Activated CD8-positive, alpha-beta memory T cell treated with anti-CD3 and anti-CD28 coated beads for 4 hours (primary cell): ENCODE measurements at regions not wholly inside any gene's neighbourhood (a gene's known extent, or its start where the extent isn't known, plus 50 kb on each side); places are given as distances from the start of the nearest gene placed in this dataset.
"Not testable (repeated sequence)": the region's sequence is repeated elsewhere in the genome, so short reads cannot be mapped to it uniquely, and the experiment has no call there.

Source experiments
- DNase-seq, 2 donors: peaks; one replicate each; pipeline ENCODE4 v3.0.0-alpha.2; 2020; ENCODE audit warnings: low read depth in 2 of 2

DNA sequence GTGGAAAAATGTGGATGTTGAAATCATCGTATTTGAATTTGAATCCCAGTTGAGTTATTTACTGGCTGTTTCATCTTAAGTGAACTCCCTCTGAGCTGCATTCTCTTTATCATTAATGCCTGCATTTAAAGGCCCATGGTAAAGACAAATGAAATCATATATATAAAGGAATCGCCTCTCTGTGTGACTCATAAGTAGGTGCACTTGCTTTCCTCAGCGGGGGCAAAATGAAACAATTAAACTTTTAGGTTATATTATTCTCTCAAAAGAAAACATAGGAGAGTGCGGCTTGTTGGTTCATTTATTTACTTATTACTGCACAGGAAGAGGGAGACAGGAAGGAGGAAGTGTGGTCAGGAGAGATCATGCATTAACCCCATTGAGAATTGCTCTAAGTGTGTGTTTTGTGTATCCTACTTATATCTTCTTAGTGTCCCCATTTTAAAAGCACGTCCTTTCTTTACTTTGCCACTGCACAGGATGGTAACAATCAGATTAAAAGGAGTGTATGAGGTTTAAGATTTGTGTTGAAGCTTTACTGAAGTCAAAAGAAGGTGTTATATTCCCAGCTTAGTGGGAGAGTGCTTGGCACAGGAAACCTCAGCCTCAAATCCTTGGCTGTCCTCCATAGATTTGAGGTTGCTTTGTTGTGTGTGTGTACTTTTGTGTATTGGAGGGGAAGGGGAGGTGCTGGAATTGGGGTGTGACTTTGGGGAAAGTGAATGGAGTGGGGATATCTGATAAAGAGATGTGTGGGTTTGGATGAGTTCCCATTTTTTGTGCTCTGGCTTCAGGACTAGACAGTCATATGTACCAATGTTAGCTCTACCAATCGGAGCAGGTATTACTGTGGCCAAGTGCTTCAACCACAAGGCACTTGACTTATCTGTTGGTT, 595.8 kb upstream of the NR2F2 start:
- no peak for DNase-seq

- DNase-seq: no peak
These were observed 593.4 kb upstream of the NR2F2 start for GRCh38 chr15:95737060-95737459.

- no peak for DNase-seq
These were observed 591.4 kb upstream of the NR2F2 start for GRCh38 chr15:95739131-95739530.

GRCh38 chr15:95741830-95742229, 588.7 kb upstream of the NR2F2 start:
- DNase-seq: no peak

GRCh38 chr15:95742256-95742655, 588.2 kb upstream of the NR2F2 start:
- no peak for DNase-seq

DNA sequence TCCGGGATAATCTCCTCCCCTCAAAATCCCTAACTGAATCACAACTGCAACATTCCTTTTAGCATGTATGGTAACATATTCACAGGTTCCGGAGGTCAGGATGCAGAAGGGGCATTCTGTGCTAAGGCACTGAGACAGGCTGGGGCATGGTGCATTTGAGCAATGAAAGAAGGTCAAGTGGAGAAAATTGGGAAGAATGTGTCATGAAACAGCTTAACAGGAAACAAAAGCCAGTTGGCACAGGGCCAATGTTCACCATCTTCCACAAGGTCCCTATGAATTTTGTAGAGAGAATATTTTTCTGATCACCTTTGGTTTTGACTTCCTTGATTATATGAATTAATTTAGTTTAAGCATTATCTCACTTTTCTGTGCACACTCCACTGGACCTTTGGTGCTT, 587.7 kb upstream of the NR2F2 start:
- DNase-seq: no peak

DNA sequence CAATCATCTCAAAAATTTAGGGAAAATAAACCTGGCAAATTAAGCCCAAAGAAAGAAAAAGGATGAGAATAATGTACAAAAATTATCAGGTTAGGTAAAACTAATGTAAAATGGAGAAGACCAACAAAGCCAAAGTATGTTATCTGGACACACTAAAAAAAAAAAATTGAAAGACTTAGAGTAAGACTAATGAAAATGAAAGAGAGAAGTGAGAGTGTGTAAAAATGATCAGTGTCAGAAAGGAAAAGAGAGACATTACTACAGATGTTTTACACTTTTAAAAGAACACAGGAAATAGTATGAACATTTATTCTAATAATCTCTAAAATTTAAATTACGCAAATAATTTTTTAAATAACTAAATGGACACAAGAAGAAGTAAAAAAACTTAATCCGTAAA, 573.3 kb upstream of the NR2F2 start:
- DNase-seq: no peak

- DNase-seq: no peak
These were observed 572.0 kb upstream of the NR2F2 start for GRCh38 chr15:95758451-95758850.

DNA sequence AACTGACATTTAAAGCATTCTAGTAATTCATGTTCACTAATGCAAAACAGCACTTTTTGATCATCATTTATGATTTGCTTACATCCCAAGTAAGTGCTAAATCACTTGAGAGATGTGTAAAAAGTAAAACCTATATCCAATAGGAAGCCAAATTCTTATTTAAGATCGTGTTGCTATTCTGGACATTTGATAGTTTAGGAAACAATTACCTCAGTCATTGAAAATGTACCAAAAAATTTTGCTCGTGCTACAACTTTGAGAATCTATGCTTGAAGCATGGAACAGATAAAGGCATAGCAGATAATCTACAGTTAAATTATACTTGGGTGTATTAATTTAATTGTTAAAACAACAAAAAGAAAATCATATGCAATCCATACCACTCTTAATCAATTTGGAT, 571.6 kb upstream of the NR2F2 start:
- no peak for DNase-seq

- DNase-seq: no peak
These were observed 570.0 kb upstream of the NR2F2 start for GRCh38 chr15:95760508-95760907.

DNA sequence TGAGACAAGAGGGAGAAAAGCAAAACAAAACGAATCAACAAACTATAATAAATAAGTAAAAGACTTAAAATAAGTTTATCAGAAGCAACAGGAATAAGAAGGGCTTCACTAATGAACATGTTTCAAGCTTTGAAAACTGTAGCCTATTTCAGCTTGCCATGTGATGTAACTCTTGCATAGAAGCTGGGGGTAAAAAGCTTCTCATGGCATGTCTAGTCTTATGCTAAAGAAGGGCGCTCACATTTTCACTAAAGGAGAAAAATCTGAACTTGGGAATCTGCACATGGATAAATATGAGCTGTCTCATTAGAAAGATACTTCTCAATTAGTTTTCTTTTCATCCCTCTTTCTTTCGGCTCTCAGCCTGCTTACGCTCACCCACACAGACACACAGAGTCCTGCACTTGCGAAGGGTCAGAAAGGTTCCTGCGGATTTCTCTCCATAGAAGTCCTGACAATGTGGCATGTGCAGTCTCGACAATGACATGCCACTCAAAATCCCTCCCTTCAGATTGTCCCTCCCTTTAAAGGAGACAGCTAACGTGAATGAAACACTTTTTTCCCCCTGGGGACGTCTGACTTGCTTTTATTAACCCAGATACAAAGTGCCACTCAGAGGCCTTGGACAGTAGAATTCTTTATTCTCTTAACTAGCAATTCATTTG, 568.9 kb upstream of the NR2F2 start:
- DNase-seq: no peak

DNA sequence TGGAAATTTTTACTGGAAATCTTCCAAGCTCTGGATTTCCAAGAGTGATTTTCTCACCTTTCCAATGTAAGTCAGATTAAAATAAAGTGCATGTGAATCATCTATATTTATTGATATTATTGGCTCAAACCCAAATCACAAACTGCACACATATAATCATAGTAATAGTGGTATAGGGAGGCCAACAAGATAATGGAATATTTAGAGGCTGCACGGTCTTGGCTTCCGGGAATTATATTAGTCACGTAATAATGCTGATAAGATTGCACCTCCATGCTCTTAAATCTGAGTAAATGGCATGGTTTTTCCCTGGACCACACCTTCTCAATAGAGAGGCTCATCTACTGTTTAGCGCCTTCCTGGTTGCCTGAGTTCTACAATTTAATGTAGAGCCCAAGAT, 567.1 kb upstream of the NR2F2 start:
- DNase-seq: no peak

GRCh38 chr15:95765161-95765560, 565.3 kb upstream of the NR2F2 start:
- DNase-seq: no peak

GRCh38 chr15:95770196-95770595, 560.3 kb upstream of the NR2F2 start:
- DNase-seq: no peak

GRCh38 chr15:95772982-95773381, 557.5 kb upstream of the NR2F2 start:
- no peak for DNase-seq

DNA sequence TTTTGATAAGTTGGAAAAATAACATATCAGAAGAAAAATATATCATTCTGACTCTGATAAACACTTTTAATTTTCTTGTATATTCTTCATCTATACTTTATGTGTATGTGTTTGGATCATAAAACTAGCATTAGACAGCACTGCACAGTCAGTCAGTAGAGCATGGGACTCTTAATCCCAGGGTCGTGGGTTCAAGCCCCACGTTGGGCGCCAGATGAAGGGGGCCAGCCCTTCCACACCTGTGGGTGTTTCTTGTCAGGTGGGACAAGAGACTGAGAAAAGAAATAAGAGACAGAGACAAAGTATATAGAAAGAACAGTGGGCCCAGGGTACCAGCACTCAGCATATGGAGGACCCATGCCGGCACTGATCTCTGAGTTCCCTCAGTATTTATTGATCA, 546.0 kb upstream of the NR2F2 start:
- DNase-seq: no peak

DNA sequence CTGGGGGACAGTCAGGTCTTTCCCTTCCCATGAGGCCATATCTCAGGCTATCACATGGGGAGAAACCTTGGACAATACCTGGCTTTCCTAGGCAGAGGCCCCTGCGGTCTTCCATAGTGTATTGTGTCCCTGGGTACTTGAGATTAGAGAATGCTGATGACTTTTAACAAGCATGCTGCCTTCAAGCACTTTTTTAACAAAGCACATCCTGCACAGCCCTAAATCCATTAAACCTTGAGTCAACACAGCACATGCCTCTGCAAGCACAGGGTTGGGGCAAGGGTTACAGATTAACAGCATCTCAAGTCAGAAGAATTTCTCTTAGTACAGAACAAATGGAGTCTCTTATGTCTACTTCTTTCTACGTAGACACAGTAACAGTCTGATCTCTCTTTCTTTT, 545.2 kb upstream of the NR2F2 start:
- not testable (repeated sequence) for DNase-seq

GRCh38 chr15:95793231-95793630, 537.3 kb upstream of the NR2F2 start:
- no peak for DNase-seq

DNA sequence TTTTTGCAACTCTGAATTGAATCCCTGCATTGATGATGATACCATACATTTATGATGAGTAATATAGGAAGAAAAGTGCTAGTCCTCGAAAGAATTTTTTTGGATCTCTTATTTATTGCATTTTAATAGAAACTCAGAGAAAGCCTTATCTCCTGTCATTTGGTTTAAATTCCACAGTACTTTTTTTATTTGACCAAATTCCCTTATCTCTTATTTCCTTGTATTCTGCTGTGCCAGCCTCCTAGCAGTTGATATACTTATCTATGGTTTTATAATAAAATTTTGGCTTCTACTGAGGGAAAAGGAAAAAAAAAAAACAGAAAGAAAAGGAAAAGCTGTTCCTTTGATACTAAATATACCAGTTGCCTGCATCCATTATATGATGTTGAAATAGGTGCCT, 535.1 kb upstream of the NR2F2 start:
- no peak for DNase-seq

DNA sequence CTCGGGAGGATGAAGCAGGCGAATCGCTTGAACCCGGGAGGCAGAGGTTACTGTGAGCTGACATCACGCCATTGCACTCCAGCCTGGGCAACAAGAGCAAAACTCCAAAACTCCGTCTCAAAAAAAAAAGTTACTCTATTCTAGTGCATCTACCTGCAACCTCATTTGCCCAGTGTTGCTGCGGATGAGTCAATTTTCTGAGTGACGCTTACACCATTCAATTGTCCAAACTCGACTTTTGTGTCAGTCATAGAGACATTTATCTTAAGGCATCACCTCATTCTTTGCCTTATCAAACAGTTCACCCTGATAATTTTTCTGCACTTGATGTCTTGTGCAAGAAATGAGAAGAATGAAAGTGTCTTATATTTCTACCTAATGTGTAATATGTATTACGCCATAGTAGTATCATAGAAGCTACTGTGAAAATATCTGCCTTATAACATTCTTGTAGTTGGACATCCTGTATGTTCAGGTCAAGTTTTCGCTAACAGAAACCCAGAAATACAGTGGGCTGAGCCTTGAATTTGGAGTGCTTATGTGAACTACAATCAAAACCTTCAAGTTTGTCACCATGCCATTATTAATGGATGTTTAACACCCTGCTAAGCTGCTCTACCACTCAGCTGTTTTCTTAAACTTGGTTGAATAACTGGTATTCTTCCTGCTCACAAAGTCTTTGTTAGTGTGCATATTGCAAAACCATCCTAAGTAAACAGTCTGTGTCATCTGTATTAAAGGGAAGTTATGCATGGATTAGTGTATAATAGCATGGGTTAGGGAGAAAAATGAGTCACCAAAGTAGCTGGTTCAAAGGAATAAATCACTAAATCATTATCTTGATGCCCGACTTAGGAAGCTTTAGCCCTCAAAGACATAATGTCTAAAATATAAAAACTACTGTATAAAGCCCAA, 531.0 kb upstream of the NR2F2 start:
- DNase-seq: no peak

DNA sequence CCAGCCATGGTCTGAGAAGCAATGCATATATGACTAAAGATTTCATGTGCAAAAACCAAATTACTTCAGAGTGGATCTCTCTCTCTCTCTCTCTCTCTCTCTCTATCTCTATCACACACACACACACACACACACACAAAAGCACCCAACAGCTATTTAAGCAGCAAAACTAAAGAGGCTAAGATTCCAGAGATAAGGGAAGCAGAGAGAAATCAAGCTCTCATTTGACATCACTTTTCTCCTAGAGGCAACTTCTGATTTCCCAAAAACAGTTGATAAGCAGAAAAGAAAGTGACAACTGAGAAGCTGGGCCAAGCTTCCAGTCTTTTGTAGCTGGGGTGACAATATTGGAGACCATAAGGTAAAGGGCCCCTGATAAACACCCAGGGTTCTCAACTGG, 526.0 kb upstream of the NR2F2 start:
- no peak for DNase-seq

- DNase-seq: no peak
These were observed 518.0 kb upstream of the NR2F2 start for GRCh38 chr15:95812491-95812890.
